Upper lobe of left lung (tissue), 6 donors: ENCODE measurements at regions not wholly inside any gene's neighbourhood (a gene's known extent, or its start where the extent isn't known, plus 50 kb on each side); places are given as distances from the start of the nearest gene placed in this dataset.

Experiments
- ATAC-seq, 2 donors: fragments of 200-7000 bp; cut with Tn5 transposase; one replicate each; pipeline ENCODE4 v1.9.1; 2022; ENCODE audit warnings: mild to moderate bottlenecking in 2 of 2, moderate library complexity in 2 of 2; ENCODE audit not compliant: low FRiP score in 2 of 2
- DNase-seq, 2 donors: peaks; one replicate each; pipeline ENCODE4 v3.0.0-alpha.2; 2019 to 2020
- H3K27ac ChIP-seq, 4 donors: fragments of 200-600 bp; sonication (generic); one replicate each; pipeline ENCODE4 v1.5.1; 2016 to 2019
- H3K27me3 ChIP-seq, 4 donors: fragments of 200-600 bp; sonication (generic); one replicate each; pipeline ENCODE4 v1.5.1; 2017 to 2019
- H3K36me3 ChIP-seq, 4 donors: fragments of 200-600 bp; sonication (generic); one replicate each; pipeline ENCODE4 v1.5.1; 2016 to 2019
- H3K4me1 ChIP-seq, 4 donors: fragments of 200-600 bp; sonication (generic); one replicate each; pipeline ENCODE4 v1.5.1; 2018 to 2019
- H3K4me3 ChIP-seq, 4 donors: fragments of 200-600 bp; sonication (generic); one replicate each; pipeline ENCODE4 v1.5.1; 2017 to 2019; ENCODE audit warnings: mild to moderate bottlenecking in 2 of 4, moderate library complexity in 1 of 4
- H3K9me3 ChIP-seq, 4 donors: fragments of 200-600 bp; sonication (generic); one replicate each; pipeline ENCODE4 v1.5.1; 2018 to 2019
- CTCF ChIP-seq, 6 experiments: fragments of 450-650 bp in 4 of 6; fragments of 200-600 bp in 2 of 6; sonication (generic) in 2 of 6; IDR thresholded peaks; one replicate each; pipeline ENCODE4 v1.5.1; 2016 to 2019; ENCODE audit warnings: antibody characterized with exemption in 6 of 6
- EP300 ChIP-seq, 4 donors: sonication (generic); formaldehyde crosslinking; IDR thresholded peaks; one replicate each; pipeline ENCODE4 v1.5.1; 2017; ENCODE audit warnings: antibody characterized with exemption in 4 of 4, control low read depth in 2 of 4
- POLR2A ChIP-seq, 4 donors: fragments of 450-650 bp; IDR thresholded peaks; one replicate each; pipeline ENCODE4 v1.5.1; 2016 to 2017; ENCODE audit warnings: antibody characterized with exemption in 4 of 4, mild to moderate bottlenecking in 2 of 4
- POLR2AphosphoS5 ChIP-seq, 2 donors: sonication (generic); formaldehyde crosslinking; IDR thresholded peaks; one replicate each; pipeline ENCODE4 v1.5.1; 2017; ENCODE audit warnings: antibody characterized with exemption in 2 of 2
- WGBS, 2 donors: methylation state at CpG; one replicate each; pipeline ENCODE4 v1.1.5; 2017 to 2018; 5-methylcytosine and 5-hydroxymethylcytosine counted together
- donor health status: DM: no; HTN: no; CAD: no; lungs with moderate emphysema.
- donor health status: DM: no; HTN: yes; CAD: no; lungs with severe emphysema.

- Histone ChIP-seq H3K36me3 (no peaks in the 10 kb centered on the region), H3K4me3 (no peak overlapping the region), H3K27me3 (no peaks in the 10 kb centered on the region), H3K4me1 (no peaks in the 10 kb centered on the region), H3K27ac (no peak overlapping the region), H3K9me3 (no peaks in the 10 kb centered on the region)
- ATAC-seq (no peak), DNase-seq (no peak)
- TF ChIP-seq CTCF (IDR thresholded peaks at IDR 0.05), result no peak
- no peak for TF ChIP-seq POLR2AphosphoS5 (IDR thresholded peaks at IDR 0.05)
- TF ChIP-seq POLR2A (IDR thresholded peaks at IDR 0.05), result no peak
- TF ChIP-seq EP300 (IDR thresholded peaks at IDR 0.05), result no peak
- WGBS, 2 donors, result 83 to 88% methylated on average over 7 of the region's 7 CpGs
Observed at GRCh38 chr6:163655217-163656121, 241.0 kb downstream of the QKI start.

- H3K4me3 ChIP-seq, result no peak overlapping the region
- H3K9me3 ChIP-seq, result no peaks in the 10 kb centered on the region
- 85 to 90% methylated on average over 6 to 7 of the region's 7 CpGs for WGBS, 2 donors
- peak in 1 of 2 donors; percentile 81 for ATAC-seq
- H3K36me3 ChIP-seq, result no peaks in the 10 kb centered on the region
- H3K4me1 ChIP-seq, result no peaks in the 10 kb centered on the region
- no peak for DNase-seq
- H3K27me3 ChIP-seq, result no peaks in the 10 kb centered on the region
- no peak overlapping the region for H3K27ac ChIP-seq
- TF ChIP-seq POLR2AphosphoS5 (IDR thresholded peaks at IDR 0.05), result no peak
- TF ChIP-seq POLR2A (IDR thresholded peaks at IDR 0.05), result no peak
- peak in 1 of 4 donors; percentile 46 for TF ChIP-seq EP300 (IDR thresholded peaks at IDR 0.05)
- no peak for TF ChIP-seq CTCF (IDR thresholded peaks at IDR 0.05)
Observed at GRCh38 chr6:163651915-163652668, 237.6 kb downstream of the QKI start.

- ATAC-seq (no peak), DNase-seq (no peak)
- Histone ChIP-seq H3K27ac (no peak overlapping the region), H3K9me3 (no peaks in the 10 kb centered on the region), H3K4me3 (no peak overlapping the region), H3K27me3 (no peaks in the 10 kb centered on the region), H3K4me1 (no peaks in the 10 kb centered on the region), H3K36me3 (no peaks in the 10 kb centered on the region)
- TF ChIP-seq POLR2AphosphoS5 (IDR thresholded peaks at IDR 0.05) (no peak), POLR2A (IDR thresholded peaks at IDR 0.05) (no peak), EP300 (IDR thresholded peaks at IDR 0.05) (no peak), CTCF (IDR thresholded peaks at IDR 0.05) (no peak)
- WGBS, 2 donors, result 80 to 91% methylated on average over 3 of the region's 3 CpGs
Observed at GRCh38 chr6:163651426-163651825, 236.9 kb downstream of the QKI start.

- TF ChIP-seq CTCF (IDR thresholded peaks at IDR 0.05) (no peak), POLR2AphosphoS5 (IDR thresholded peaks at IDR 0.05) (no peak), POLR2A (IDR thresholded peaks at IDR 0.05) (no peak), EP300 (IDR thresholded peaks at IDR 0.05) (no peak)
Observed at GRCh38 chr6:163648868-163649267, 234.3 kb downstream of the QKI start.

More at GRCh38 chr6:163648868-163649267, 234.3 kb downstream of the QKI start:
- DNase-seq (no peak), ATAC-seq (peak in 1 of 2 donors; percentile 19)
- Histone ChIP-seq H3K9me3 (no peaks in the 10 kb centered on the region), H3K4me1 (no peaks in the 10 kb centered on the region), H3K4me3 (no peak overlapping the region), H3K27me3 (no peaks in the 10 kb centered on the region), H3K36me3 (no peaks in the 10 kb centered on the region), H3K27ac (no peak overlapping the region)
- WGBS, 2 donors, result 60 to 95% methylated on average over 1 to 8 of the region's 8 CpGs
